ENCODE measurements at regions not wholly inside any gene's neighbourhood (a gene's known extent, or its start where the extent isn't known, plus 50 kb on each side); places are given as distances from the start of the nearest gene placed in this dataset.

- TF ChIP-seq, protein P1, sequence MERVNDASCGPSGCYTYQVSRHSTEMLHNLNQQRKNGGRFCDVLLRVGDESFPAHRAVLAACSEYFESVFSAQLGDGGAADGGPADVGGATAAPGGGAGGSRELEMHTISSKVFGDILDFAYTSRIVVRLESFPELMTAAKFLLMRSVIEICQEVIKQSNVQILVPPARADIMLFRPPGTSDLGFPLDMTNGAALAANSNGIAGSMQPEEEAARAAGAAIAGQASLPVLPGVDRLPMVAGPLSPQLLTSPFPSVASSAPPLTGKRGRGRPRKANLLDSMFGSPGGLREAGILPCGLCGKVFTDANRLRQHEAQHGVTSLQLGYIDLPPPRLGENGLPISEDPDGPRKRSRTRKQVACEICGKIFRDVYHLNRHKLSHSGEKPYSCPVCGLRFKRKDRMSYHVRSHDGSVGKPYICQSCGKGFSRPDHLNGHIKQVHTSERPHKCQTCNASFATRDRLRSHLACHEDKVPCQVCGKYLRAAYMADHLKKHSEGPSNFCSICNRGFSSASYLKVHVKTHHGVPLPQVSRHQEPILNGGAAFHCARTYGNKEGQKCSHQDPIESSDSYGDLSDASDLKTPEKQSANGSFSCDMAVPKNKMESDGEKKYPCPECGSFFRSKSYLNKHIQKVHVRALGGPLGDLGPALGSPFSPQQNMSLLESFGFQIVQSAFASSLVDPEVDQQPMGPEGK (CRISPR knock-in tag; IDR thresholded peaks at IDR 0.05; ENCODE audit: borderline replicate concordance): no peak
- no peak for TF ChIP-seq SNAI2 (CRISPR knock-in tag; IDR thresholded peaks at IDR 0.05)
- TF ChIP-seq OSR1 (CRISPR knock-in tag; IDR thresholded peaks at IDR 0.05): no peak
- no peak for TF ChIP-seq ZNF8 (CRISPR knock-in tag; IDR thresholded peaks at IDR 0.05)
- TF ChIP-seq ZFP3 (CRISPR knock-in tag; IDR thresholded peaks at IDR 0.05): no peak
- TF ChIP-seq ARNTL (CRISPR knock-in tag; IDR thresholded peaks at IDR 0.05; ENCODE audit: borderline replicate concordance, low read depth): no peak
- no peak for TF ChIP-seq ZFP30 (CRISPR knock-in tag; IDR thresholded peaks at IDR 0.05)
- TF ChIP-seq, protein P2, sequence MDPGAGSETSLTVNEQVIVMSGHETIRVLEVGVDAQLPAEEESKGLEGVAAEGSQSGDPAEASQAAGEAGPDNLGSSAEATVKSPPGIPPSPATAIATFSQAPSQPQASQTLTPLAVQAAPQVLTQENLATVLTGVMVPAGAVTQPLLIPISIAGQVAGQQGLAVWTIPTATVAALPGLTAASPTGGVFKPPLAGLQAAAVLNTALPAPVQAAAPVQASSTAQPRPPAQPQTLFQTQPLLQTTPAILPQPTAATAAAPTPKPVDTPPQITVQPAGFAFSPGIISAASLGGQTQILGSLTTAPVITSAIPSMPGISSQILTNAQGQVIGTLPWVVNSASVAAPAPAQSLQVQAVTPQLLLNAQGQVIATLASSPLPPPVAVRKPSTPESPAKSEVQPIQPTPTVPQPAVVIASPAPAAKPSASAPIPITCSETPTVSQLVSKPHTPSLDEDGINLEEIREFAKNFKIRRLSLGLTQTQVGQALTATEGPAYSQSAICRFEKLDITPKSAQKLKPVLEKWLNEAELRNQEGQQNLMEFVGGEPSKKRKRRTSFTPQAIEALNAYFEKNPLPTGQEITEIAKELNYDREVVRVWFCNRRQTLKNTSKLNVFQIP (CRISPR knock-in tag; IDR thresholded peaks at IDR 0.05; ENCODE audit: borderline replicate concordance, low read depth): no peak
Observed at GRCh38 chr4:112847045-112847444, 202.4 kb upstream of the ANK2 start.
